BLaER1 treated with 17β-estradiol and CSF1 and Interleukin-3, amounts not matched to agents 10 nM and 100 nM (cell line): ENCODE measurements at regions not wholly inside any gene's neighbourhood (a gene's known extent, or its start where the extent isn't known, plus 50 kb on each side); places are given as distances from the start of the nearest gene placed in this dataset.
"Not testable (repeated sequence)": the region's sequence is repeated elsewhere in the genome, so short reads cannot be mapped to it uniquely, and the experiment has no call there.

Source experiments
- H3K27ac ChIP-seq, 11 experiments: shearing (Covaris generic); formaldehyde crosslinking; 2 replicates each; pipeline ENCODE4 v1.8.1; 2022
- H3K27me3 ChIP-seq, 11 experiments: shearing (Covaris generic); formaldehyde crosslinking; 2 replicates each; pipeline ENCODE4 v1.8.1; 2022
- H3K36me3 ChIP-seq, 11 experiments: shearing (Covaris generic); formaldehyde crosslinking; 2 replicates each; pipeline ENCODE4 v1.8.1; 2022
- H3K4me1 ChIP-seq, 10 experiments: shearing (Covaris generic); formaldehyde crosslinking; 2 replicates each; pipeline ENCODE4 v1.8.1; 2022
- H3K4me2 ChIP-seq, 11 experiments: shearing (Covaris generic); formaldehyde crosslinking; 2 replicates each; pipeline ENCODE4 v1.8.1; 2022
- H3K4me3 ChIP-seq, 10 experiments: shearing (Covaris generic); formaldehyde crosslinking; 2 replicates each; pipeline ENCODE4 v1.8.1; 2022
- H3K9ac ChIP-seq, 11 experiments: shearing (Covaris generic); formaldehyde crosslinking; 2 replicates each; pipeline ENCODE4 v1.8.1; 2022
- H3K9me3 ChIP-seq, 11 experiments: shearing (Covaris generic); formaldehyde crosslinking; replicated peaks in 1 of 11; 2 replicates each; pipeline ENCODE4 v1.8.1; 2022
- H4K20me1 ChIP-seq, 11 experiments: shearing (Covaris generic); formaldehyde crosslinking; 2 replicates each; pipeline ENCODE4 v1.8.1; 2022
- Cebpa-rat ChIP-seq, 11 experiments: shearing (Covaris generic); IDR thresholded peaks; 2 replicates each; pipeline ENCODE4 v1.8.1; 2022

- Histone ChIP-seq H3K9me3 (peaks cover 0 to 12% (median 4%) of the 10 kb centered on the region in 11 experiments; a peak in 10 of 22 replicates), H3K4me3 (no peak overlapping the region), H3K27ac (no peak overlapping the region), H4K20me1 (no peaks in the 10 kb centered on the region), H3K4me2 (no peak overlapping the region), H3K36me3 (no peaks in the 10 kb centered on the region), H3K4me1 (no peaks in the 10 kb centered on the region), H3K9ac (no peak overlapping the region), H3K27me3 (no peaks in the 10 kb centered on the region)
- no peak for TF ChIP-seq Cebpa-rat (IDR thresholded peaks at IDR 0.05)
Measured at GRCh38 chr3:155995525-155996370, 124.6 kb upstream of the KCNAB1 start.

DNA sequence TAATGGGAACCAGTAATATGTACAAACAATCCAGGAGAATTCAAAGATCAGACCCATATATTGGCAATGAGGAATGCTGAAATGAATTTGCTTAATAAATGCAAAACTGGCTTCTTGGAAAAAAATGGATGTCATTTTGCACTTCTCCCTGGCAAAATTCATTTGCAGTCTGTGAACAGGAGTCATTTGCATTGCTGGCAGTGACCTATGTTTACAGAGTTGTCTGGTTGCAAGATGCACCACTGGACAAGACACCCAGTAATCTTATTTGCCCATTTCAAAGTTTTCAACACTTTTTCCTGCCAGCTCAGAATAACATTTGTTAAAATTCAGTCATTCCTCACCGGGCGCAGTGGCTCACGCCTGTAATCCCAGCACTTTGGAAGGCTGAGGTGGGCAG is 123.5 kb upstream of the KCNAB1 start:
- peaks cover 0 to 12% (median 4%) of the 10 kb centered on the region in 11 experiments; a peak in 10 of 22 replicates for H3K9me3 ChIP-seq
- H3K4me3 ChIP-seq: no peak overlapping the region
- H3K27me3 ChIP-seq: no peaks in the 10 kb centered on the region
- no peak overlapping the region for H3K27ac ChIP-seq
- H4K20me1 ChIP-seq: no peaks in the 10 kb centered on the region
- H3K9ac ChIP-seq: no peak overlapping the region
- no peaks in the 10 kb centered on the region for H3K36me3 ChIP-seq
- H3K4me1 ChIP-seq: no peaks in the 10 kb centered on the region
- no peak for TF ChIP-seq Cebpa-rat (IDR thresholded peaks at IDR 0.05)
- H3K4me2 ChIP-seq: no peak overlapping the region

DNA sequence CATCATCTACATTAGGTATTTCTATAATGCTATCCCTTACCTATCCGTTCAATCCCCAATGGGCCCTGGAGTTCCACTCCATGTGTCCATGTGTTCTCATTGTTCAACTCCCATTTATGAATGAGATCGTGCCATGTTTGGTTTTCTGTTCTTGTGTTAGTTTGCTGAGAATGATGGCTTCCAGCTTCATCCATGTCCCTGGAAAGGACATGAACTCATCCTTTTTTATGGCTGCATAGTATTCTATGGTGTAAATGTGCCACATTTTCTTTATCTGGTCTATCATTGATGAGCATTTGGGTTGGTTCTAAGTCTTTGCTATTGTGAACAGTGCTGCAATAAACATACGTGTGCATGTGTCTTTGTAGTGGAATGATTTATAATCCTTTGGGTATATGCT is 122.2 kb upstream of the KCNAB1 start:
- H4K20me1 ChIP-seq, H3K9ac ChIP-seq, H3K4me2 ChIP-seq, H3K4me1 ChIP-seq, H3K27me3 ChIP-seq, H3K36me3 ChIP-seq, H3K4me3 ChIP-seq, H3K27ac ChIP-seq: not testable (repeated sequence)
- H3K9me3 ChIP-seq: peaks cover 0 to 12% (median 4%) of the 10 kb centered on the region in 11 experiments; a peak in 10 of 22 replicates

- Histone ChIP-seq H3K27me3 (no peaks in the 10 kb centered on the region), H3K9me3 (no peaks in the 10 kb centered on the region), H3K4me1 (peaks cover 0 to 10% (median 6%) of the 10 kb centered on the region in 10 experiments; a peak in 7 of 20 replicates), H3K36me3 (no peaks in the 10 kb centered on the region), H3K4me3 (no peak overlapping the region), H3K4me2 (peak overlapping the region in 5 of 11 experiments; percentile 2 to 17 (median 10); a peak in 5 of 22 replicates), H3K9ac (no peak overlapping the region), H4K20me1 (no peaks in the 10 kb centered on the region), H3K27ac (no peak overlapping the region)
- no peak for TF ChIP-seq Cebpa-rat (IDR thresholded peaks at IDR 0.05)
Measured at GRCh38 chr3:156005736-156006135, 114.6 kb upstream of the KCNAB1 start.

DNA sequence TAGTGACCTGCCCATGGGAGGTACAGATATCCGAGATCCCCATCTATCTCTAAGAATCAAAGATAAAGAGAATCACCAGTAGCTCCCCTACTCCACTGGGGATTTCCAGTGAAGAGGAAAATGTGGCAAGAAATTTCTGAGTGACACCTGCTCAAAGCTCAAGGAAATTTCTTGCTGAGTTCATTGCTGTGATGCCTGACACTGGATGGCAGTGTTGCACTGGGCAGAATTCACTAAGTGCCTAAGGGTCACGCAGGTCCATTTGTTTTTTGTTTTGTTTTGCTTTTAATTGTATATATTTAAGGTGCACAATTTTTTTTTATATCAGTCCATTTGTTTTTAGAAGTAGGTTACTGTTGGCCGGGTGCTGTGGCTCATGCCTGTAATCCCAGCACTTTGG is 109.5 kb upstream of the KCNAB1 start:
- Histone ChIP-seq H4K20me1 (no peaks in the 10 kb centered on the region), H3K4me2 (no peak overlapping the region), H3K27ac (no peak overlapping the region), H3K9me3 (no peaks in the 10 kb centered on the region), H3K36me3 (no peaks in the 10 kb centered on the region), H3K4me3 (no peak overlapping the region), H3K27me3 (no peaks in the 10 kb centered on the region), H3K9ac (no peak overlapping the region), H3K4me1 (peaks cover 0 to 5% (median 2%) of the 10 kb centered on the region in 10 experiments; a peak in 7 of 20 replicates)
- TF ChIP-seq Cebpa-rat (IDR thresholded peaks at IDR 0.05): no peak

- Histone ChIP-seq H3K4me3 (no peak overlapping the region), H3K27me3 (no peaks in the 10 kb centered on the region), H3K27ac (no peak overlapping the region), H4K20me1 (no peaks in the 10 kb centered on the region), H3K9ac (no peak overlapping the region), H3K9me3 (no peaks in the 10 kb centered on the region), H3K4me1 (peaks cover 0 to 5% (median 0%) of the 10 kb centered on the region in 10 experiments; a peak in 1 of 20 replicates), H3K4me2 (no peak overlapping the region; a peak in 1 of 22 replicates), H3K36me3 (no peaks in the 10 kb centered on the region)
- peak in 1 of 11 experiments; percentile 15; a peak in 1 of 22 replicates for TF ChIP-seq Cebpa-rat (IDR thresholded peaks at IDR 0.05)
Measured at GRCh38 chr3:156014489-156014888, 105.9 kb upstream of the KCNAB1 start.

DNA sequence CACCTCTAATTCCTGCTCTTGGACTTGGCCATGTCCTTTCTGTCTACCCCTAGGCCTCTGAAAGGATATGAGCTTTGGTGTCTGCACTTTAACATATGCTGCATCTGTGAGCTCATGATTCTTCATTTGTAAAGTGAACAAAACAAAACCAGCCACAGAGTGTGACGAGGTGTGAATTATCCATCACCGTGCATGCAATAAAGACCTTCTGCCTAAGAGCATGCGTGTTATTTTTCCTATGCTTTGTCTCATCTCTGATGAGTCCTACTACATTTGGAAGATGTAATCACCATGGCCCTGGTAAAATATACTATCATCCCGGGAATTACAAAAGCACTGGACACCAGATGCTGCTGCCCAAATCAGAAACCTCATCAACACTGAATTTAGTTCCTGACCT is 103.5 kb upstream of the KCNAB1 start:
- no peaks in the 10 kb centered on the region for H3K36me3 ChIP-seq
- H3K4me2 ChIP-seq: no peak overlapping the region
- no peak overlapping the region for H3K27ac ChIP-seq
- TF ChIP-seq Cebpa-rat (IDR thresholded peaks at IDR 0.05): no peak
- H3K27me3 ChIP-seq: no peaks in the 10 kb centered on the region
- no peaks in the 10 kb centered on the region for H4K20me1 ChIP-seq
- no peak overlapping the region for H3K4me3 ChIP-seq
- peaks cover 0 to 5% (median 0%) of the 10 kb centered on the region in 10 experiments; a peak in 1 of 20 replicates for H3K4me1 ChIP-seq
- no peaks in the 10 kb centered on the region for H3K9me3 ChIP-seq
- H3K9ac ChIP-seq: no peak overlapping the region

DNA sequence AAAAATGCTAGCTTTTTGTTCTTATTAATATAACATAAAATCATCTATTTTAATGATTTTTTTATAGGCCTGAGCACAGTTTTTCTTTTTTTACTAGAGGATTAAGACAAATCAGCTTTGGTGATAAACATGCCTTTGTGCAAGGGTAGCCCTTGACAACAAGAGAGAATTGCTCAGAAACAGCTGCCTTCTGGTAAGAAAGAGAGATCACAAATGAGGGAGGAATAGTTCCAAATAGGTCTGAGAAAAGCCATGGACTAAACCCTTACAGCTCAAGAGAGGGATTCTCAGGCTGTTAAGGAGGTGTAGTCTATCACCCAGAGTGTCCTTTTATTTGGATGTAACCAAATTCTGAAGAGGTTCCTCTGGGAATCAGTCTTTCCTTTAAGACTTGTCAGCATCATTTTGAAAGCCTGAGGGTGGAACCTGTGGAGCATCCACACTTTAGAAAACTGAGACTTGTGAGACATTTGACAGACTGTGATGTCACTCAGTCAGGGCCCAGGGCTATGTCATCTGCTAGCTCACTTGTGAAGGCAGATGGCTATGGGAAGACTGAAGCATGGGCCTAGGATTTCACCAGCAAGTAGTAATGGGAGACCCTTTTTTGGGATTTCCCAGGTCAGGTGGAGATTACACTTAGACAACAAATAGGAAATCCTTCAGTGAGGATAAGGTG is 102.9 kb upstream of the KCNAB1 start:
- Histone ChIP-seq H3K36me3 (no peaks in the 10 kb centered on the region), H3K4me1 (peaks cover 0 to 5% (median 0%) of the 10 kb centered on the region in 10 experiments; a peak in 1 of 20 replicates), H3K9me3 (no peaks in the 10 kb centered on the region), H3K27me3 (no peaks in the 10 kb centered on the region), H3K4me2 (no peak overlapping the region), H3K27ac (no peak overlapping the region), H3K9ac (no peak overlapping the region), H3K4me3 (no peak overlapping the region), H4K20me1 (no peaks in the 10 kb centered on the region)
- no peak for TF ChIP-seq Cebpa-rat (IDR thresholded peaks at IDR 0.05)

GRCh38 chr3:156024904-156025533 is 95.4 kb upstream of the KCNAB1 start:
- H3K4me1 ChIP-seq: no peaks in the 10 kb centered on the region
- no peak overlapping the region for H3K4me3 ChIP-seq
- no peaks in the 10 kb centered on the region for H3K27me3 ChIP-seq
- no peaks in the 10 kb centered on the region for H3K9me3 ChIP-seq
- no peak overlapping the region for H3K4me2 ChIP-seq
- no peaks in the 10 kb centered on the region for H4K20me1 ChIP-seq
- TF ChIP-seq Cebpa-rat (IDR thresholded peaks at IDR 0.05): no peak
- H3K36me3 ChIP-seq: no peaks in the 10 kb centered on the region
- H3K27ac ChIP-seq: no peak overlapping the region
- no peak overlapping the region for H3K9ac ChIP-seq
